ENCODE measurements at regions not wholly inside any gene's neighbourhood (a gene's known extent, or its start where the extent isn't known, plus 50 kb on each side); places are given as distances from the start of the nearest gene placed in this dataset.
A peak's percentile ranks its signal among the peaks of the same experiment; 100 is the strongest.

- H3K79me2 ChIP-seq (ENCODE audit: insufficient read depth, low read length), result no peaks in the 10 kb centered on the region
- no peak overlapping the region for H3K4me2 ChIP-seq (ENCODE audit: low read length)
- no peaks in the 10 kb centered on the region for H3K36me3 Mint-ChIP-seq (ENCODE audit: low read depth, unreplicated experiment)
- no peak overlapping the region for H3K27ac Mint-ChIP-seq (ENCODE audit: unreplicated experiment)
- FAIRE-seq, result no peak
- H3K9ac ChIP-seq (ENCODE audit: low read length), result no peak overlapping the region
- no peak overlapping the region for H3K27ac ChIP-seq (ENCODE audit: low read depth, low read length)
- H3K27me3 ChIP-seq (ENCODE audit: insufficient read depth, low read length), result no peaks in the 10 kb centered on the region
- no peak for DNase-seq (ENCODE audit: low read depth)
- no peaks in the 10 kb centered on the region for H3K36me3 ChIP-seq (ENCODE audit: insufficient read depth, low read length)
- no peaks in the 10 kb centered on the region for H3K9me3 ChIP-seq (ENCODE audit: insufficient read depth, low read depth, low read length)
- peaks cover 2% of the 10 kb centered on the region for H3K9me3 Mint-ChIP-seq (ENCODE audit: unreplicated experiment)
- H3K4me1 Mint-ChIP-seq (ENCODE audit: low read depth, unreplicated experiment), result no peaks in the 10 kb centered on the region
- H3K27me3 Mint-ChIP-seq (ENCODE audit: low read depth, unreplicated experiment), result no peaks in the 10 kb centered on the region
- no peak overlapping the region for H3K4me3 ChIP-seq (ENCODE audit: insufficient read depth, low read depth, low read length)
- no peaks in the 10 kb centered on the region for H3K4me1 ChIP-seq (ENCODE audit: insufficient read depth, low read length)
- H4K20me1 ChIP-seq (ENCODE audit: insufficient read depth, low read length), result no peaks in the 10 kb centered on the region
- TF ChIP-seq CTCF (IDR thresholded peaks at IDR 0.05; ENCODE audit: insufficient read depth, low read depth, low read length) (no peak), EZH2 (IDR thresholded peaks at IDR 0.05; ENCODE audit: insufficient read depth, low read length) (no peak)
- H3K4me3 Mint-ChIP-seq (ENCODE audit: unreplicated experiment), result no peak overlapping the region
- H2AFZ ChIP-seq (ENCODE audit: low read depth, low read length), result no peak overlapping the region
Observed at GRCh38 chr10:55287346-55287745, 486.3 kb upstream of the PCDH15 start.

GRCh38 chr10:55283031-55283430, 482.0 kb upstream of the PCDH15 start:
- Mint-ChIP-seq H3K27ac (ENCODE audit: unreplicated experiment) (no peak overlapping the region), H3K27me3 (ENCODE audit: low read depth, unreplicated experiment) (no peaks in the 10 kb centered on the region), H3K9me3 (ENCODE audit: unreplicated experiment) (no peaks in the 10 kb centered on the region), H3K4me3 (ENCODE audit: unreplicated experiment) (no peak overlapping the region), H3K36me3 (ENCODE audit: low read depth, unreplicated experiment) (no peaks in the 10 kb centered on the region), H3K4me1 (ENCODE audit: low read depth, unreplicated experiment) (no peaks in the 10 kb centered on the region)
- Histone ChIP-seq H3K79me2 (ENCODE audit: insufficient read depth, low read length) (no peaks in the 10 kb centered on the region), H3K9ac (ENCODE audit: low read length) (no peak overlapping the region), H3K4me3 (ENCODE audit: insufficient read depth, low read depth, low read length) (no peak overlapping the region), H3K4me2 (ENCODE audit: low read length) (no peak overlapping the region), H2AFZ (ENCODE audit: low read depth, low read length) (no peak overlapping the region), H3K27ac (ENCODE audit: low read depth, low read length) (no peak overlapping the region), H3K27me3 (ENCODE audit: insufficient read depth, low read length) (no peaks in the 10 kb centered on the region), H3K4me1 (ENCODE audit: insufficient read depth, low read length) (no peaks in the 10 kb centered on the region), H3K36me3 (ENCODE audit: insufficient read depth, low read length) (no peaks in the 10 kb centered on the region), H4K20me1 (ENCODE audit: insufficient read depth, low read length) (no peaks in the 10 kb centered on the region), H3K9me3 (ENCODE audit: insufficient read depth, low read depth, low read length) (no peaks in the 10 kb centered on the region)
- DNase-seq (ENCODE audit: low read depth) (peak; percentile 11), FAIRE-seq (no peak)
- no peak for TF ChIP-seq EZH2 (IDR thresholded peaks at IDR 0.05; ENCODE audit: insufficient read depth, low read length)
- no peak for TF ChIP-seq CTCF (IDR thresholded peaks at IDR 0.05; ENCODE audit: insufficient read depth, low read depth, low read length)

GRCh38 chr10:55280696-55281095, 479.7 kb upstream of the PCDH15 start:
- H3K27ac Mint-ChIP-seq (ENCODE audit: unreplicated experiment), result no peak overlapping the region
- H3K36me3 Mint-ChIP-seq (ENCODE audit: low read depth, unreplicated experiment), result no peaks in the 10 kb centered on the region

More at GRCh38 chr10:55280696-55281095, 479.7 kb upstream of the PCDH15 start:
- DNase-seq (ENCODE audit: low read depth) (no peak), FAIRE-seq (no peak)
- no peak overlapping the region for H3K4me3 ChIP-seq (ENCODE audit: insufficient read depth, low read depth, low read length)
- no peak overlapping the region for H2AFZ ChIP-seq (ENCODE audit: low read depth, low read length)
- H3K4me1 Mint-ChIP-seq (ENCODE audit: low read depth, unreplicated experiment), result no peaks in the 10 kb centered on the region
- H3K9me3 Mint-ChIP-seq (ENCODE audit: unreplicated experiment), result no peaks in the 10 kb centered on the region
- H3K9ac ChIP-seq (ENCODE audit: low read length), result no peak overlapping the region
- no peaks in the 10 kb centered on the region for H3K79me2 ChIP-seq (ENCODE audit: insufficient read depth, low read length)
- H3K4me2 ChIP-seq (ENCODE audit: low read length), result no peak overlapping the region
- no peaks in the 10 kb centered on the region for H4K20me1 ChIP-seq (ENCODE audit: insufficient read depth, low read length)
- H3K27ac ChIP-seq (ENCODE audit: low read depth, low read length), result no peak overlapping the region
- H3K36me3 ChIP-seq (ENCODE audit: insufficient read depth, low read length), result no peaks in the 10 kb centered on the region
- H3K27me3 ChIP-seq (ENCODE audit: insufficient read depth, low read length), result no peaks in the 10 kb centered on the region
- no peak overlapping the region for H3K4me3 Mint-ChIP-seq (ENCODE audit: unreplicated experiment)
- no peaks in the 10 kb centered on the region for H3K9me3 ChIP-seq (ENCODE audit: insufficient read depth, low read depth, low read length)
- TF ChIP-seq EZH2 (IDR thresholded peaks at IDR 0.05; ENCODE audit: insufficient read depth, low read length) (no peak), CTCF (IDR thresholded peaks at IDR 0.05; ENCODE audit: insufficient read depth, low read depth, low read length) (no peak)
- no peaks in the 10 kb centered on the region for H3K27me3 Mint-ChIP-seq (ENCODE audit: low read depth, unreplicated experiment)
- no peaks in the 10 kb centered on the region for H3K4me1 ChIP-seq (ENCODE audit: insufficient read depth, low read length)

Measured in astrocyte (in vitro differentiated cells and primary cell).